ENCODE measurements at regions not wholly inside any gene's neighbourhood (a gene's known extent, or its start where the extent isn't known, plus 50 kb on each side); places are given as distances from the start of the nearest gene placed in this dataset.

DNA sequence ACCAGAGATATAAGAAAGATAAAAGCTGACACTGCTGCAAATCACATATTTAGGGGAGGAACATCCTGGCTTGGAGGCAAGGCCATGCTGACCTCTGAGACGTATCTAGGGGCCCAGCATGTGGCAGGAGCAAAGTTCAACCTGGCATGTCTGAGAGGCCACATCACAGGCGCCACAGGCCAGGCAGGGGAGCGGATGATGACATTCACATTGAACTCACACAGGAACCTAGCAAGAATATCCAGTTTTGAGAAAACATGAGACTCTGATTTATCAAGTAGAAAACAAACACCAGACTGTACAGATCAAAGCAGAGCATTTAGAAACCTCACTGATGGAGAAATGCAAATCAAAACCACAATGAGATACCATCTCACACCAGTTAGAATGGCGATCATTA, 64.2 kb upstream of the STK32A start:
- DNase-seq = no peak

- DNase-seq = no peak
Observed at GRCh38 chr5:147174671-147175265, 60.1 kb upstream of the STK32A start.

GRCh38 chr5:147175516-147176097, 59.2 kb upstream of the STK32A start:
- no peak for DNase-seq

DNA sequence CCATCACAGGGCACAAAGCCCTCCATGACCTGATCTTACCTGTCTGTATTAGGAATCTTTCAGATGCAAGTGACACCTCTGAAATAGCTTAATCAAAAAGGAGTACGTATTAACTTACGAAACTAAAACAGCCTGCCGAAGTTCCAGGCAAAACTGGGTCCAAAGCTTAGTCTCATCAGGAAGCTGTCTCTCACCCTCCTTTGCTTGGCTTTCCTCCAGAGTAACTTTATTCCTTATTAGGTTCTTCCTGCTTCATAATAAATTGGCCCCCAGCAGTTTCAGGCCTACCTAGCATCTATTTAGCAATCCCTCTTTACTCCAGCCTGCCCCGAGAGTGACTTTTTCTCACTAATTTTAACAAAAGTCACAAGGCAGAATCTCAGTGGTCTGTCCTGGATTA, 58.4 kb upstream of the STK32A start:
- DNase-seq = no peak

GRCh38 chr5:147177125-147177840, 57.5 kb upstream of the STK32A start:
- no peak for DNase-seq

DNA sequence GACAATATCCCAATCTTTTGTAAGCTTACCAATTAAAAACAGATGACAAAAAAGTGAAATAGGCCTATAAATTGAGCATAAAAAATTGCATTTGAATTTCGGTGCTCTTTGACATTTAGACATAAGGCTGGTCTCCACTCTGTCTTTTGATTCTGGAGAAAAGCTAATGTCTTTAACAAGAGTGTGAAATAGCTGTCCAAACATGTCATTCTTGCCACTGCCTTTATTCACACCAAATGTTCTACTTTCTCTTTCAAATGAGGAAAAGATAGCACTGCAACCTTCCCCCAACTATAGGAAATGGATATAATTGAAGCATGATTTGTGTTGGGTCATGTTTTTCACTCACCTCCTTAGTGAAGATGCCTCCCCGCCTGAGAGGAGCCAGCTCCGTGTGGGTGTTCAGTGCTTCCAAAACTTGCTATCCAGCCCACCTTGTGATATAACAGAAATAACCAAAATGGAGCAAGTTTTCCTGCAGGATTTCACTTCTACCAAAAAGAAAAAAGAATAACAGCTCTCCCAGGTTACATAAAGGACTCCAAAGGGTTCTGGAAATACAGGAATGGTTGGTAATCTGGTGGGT, 55.2 kb upstream of the STK32A start:
- no peak for DNase-seq

GRCh38 chr5:147180751-147181150, 54.1 kb upstream of the STK32A start:
- no peak for DNase-seq

Measured in NCI-H2029 treated with DMSO at 0.1 percent for 48 hours (cell line).